HG02943 (cell line): ENCODE measurements at regions not wholly inside any gene's neighbourhood (a gene's known extent, or its start where the extent isn't known, plus 50 kb on each side); places are given as distances from the start of the nearest gene placed in this dataset.

Experiments
- ATAC-seq: cut with Tn5 transposase; IDR thresholded peaks from one replicate; pipeline ENCODE4 v1.9.1; 2021; ENCODE audit warnings: mild to moderate bottlenecking, low read depth, moderate library complexity; ENCODE audit not compliant: unreplicated experiment

DNA sequence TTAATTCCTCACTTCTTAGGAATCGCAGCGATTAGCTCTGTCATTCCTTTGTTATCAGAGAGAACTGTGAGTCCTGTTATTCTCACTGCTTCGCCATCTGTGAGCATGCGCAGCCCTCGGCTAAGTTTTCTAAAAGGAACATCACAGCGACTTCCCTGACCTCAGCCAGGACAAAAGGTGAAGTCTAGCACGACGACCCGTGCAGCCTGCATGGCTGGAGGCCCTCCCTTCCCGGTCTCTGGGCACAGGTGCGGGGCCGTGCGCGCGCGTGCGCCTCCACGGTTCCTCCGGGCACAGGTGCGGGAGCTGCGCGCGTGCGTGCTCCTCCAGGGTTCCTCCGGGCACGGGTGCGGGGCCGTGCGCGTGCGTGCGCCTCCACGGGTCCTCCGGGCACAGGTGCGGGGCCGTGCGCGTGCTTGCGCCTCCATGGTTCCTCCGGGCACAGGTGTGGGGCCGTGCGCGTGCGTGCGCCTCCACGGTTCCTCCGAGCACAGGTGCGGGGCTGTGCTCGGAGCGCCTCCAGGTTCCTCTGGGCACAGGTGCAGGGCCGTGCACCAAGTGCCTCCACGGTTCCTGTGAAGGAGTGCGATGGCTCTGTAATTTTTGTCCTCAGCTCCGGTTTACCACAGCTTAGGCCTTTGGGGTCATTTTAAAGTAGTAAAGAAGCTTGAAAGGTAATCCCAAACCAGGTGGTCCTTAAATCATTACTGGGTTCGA, 212.3 kb downstream of the ERMARD start:
- no peak for ATAC-seq

DNA sequence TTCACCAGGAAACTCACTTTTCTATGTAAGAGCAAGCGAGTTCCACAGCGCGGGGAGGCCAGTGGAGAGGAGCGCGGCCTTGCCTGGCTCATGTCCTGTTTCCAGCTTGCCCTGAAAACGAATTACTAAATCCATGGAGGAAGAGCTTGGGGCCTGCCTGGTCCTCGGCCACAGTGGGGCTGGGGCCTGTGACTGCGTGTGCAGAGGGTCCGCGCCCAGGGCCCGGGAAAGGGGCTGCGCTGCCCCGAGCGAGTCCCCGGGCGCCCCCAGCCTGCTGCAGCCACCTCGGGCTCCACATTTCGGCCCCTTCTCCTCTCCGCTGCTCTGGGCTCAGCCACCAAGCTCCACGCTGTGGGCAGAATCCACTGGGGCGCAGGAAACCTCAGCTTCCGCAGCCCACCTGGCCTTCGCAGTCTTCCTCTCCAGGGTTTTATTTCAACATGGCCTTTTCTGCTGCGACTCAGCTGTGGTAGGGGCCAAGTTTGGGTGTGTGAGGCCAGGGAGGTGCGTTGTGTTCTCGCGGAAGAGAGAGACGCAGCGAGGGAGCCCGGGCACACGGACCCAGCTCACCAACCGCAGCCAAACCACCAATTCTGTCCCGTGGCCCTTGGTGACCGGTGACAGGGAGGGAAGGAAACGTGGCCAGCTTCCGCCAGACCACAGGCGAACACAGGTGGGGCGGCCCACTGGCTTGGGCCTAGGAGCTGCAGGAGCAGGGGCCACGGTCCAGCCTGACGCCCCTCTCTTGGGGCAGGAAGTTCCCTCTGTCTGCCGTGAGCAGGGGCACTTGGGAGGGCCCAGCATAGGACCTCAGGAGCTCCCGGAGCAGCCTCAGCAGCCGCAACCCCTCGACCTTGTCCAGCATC, 211.4 kb downstream of the ERMARD start:
- no peak for ATAC-seq

DNA sequence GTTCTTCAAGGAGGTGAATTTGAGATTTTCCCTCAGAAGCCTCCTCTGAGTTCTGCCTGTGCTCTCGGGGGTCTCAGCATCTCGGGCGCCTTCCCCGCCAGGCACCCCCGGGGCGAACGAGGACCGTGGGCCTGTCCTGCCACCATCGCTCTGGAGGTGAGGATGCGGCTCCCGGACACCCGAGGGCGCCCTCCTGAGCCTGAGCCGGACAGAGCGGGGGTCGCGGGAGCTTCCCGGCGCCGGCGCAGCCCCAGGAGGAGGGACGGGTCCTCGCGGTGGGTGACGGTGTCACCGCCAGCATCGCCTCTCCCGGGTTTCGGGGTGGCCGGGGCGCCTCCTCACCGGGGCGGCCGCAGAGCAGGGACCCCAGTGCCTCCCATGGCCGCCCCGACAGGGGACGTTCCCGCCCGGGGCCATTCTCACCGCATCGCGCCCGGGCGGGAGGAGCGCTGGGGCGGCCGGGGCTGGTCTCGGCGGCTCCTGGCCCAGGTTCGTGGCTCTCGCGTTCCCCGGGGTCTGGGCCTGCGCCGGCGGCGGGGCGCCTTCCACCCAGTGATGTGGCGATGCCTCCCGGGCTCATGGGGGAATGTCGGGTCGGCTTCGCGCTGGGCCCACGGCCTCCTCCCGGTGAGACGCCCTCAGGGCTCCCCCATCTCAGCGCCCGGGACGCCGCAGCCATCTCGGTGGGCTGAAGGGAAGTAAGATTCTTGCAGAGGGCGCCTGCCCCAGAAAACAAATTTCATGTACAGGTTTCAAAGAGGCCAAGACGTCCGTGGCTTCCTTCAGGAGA, 210.5 kb downstream of the ERMARD start:
- no peak for ATAC-seq

DNA sequence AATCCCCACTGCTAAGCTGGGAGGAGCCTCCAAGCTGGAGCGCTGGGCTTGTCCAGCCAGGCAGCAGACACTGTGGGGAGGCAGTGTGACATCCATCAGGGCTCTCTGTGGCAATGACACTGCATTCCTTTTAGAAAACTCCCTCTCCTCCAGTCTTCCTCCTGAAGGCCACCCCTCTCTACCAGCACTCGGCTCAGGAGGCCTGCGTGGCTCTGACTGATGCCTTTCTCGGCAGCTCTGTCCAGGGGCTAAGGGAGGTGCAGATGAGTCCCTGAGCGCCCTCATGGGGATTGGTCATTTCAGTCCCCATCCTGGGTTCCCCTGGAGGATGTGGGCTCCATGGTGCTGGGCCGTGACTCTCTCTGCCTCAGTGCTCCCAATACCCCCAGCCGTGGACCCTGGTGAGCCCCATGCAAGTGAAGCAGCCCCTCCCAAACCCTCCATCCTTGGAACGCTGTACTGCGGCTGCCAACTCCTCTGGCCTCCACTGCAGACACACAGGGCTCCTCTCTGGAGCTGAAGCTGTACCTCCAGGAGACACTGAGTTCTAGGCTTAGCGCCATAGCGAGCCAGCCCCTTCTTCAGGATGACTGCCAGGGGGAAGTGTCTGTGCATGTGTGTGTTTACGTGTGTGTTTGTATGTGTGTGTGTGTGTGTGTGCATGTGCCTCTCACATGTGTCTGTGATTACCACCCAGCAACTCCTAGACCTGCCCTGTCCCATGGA, 209.6 kb downstream of the ERMARD start:
- ATAC-seq = no peak

DNA sequence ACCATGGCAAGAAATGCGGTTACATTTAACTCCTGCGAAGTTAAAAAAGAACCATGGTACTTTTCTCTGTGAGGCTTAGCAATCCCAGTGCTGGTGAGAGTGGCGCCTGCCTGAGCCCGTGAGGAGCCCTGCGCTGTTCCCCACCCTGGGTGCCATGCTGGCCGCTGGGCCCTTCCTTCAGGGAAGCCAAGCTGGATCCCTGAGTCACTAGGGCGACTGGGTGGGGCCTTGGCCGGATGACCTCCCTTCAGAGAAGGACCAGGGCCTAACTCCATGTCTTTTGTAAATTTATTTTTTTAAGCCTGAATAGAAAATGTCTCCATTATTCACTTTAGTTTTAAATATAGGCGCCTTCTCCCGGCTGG, 209.1 kb downstream of the ERMARD start:
- no peak for ATAC-seq

DNA sequence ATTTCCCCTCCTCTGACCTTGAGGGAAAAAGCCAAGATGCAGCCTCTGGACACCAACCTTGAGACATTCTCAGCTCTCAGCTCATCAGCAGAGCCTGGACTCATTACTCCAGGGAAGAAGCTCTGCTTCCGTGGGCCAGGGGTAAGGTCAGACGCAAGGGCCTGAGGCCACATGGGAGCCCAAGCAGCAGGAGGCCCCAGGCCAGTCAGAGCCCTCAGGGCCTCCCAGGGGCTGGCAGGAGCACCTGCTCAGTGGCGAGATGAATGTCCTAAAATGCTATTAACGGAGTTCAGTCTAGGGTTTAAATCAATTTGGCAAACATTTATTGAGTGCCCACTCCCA, 208.6 kb downstream of the ERMARD start:
- no peak for ATAC-seq

DNA sequence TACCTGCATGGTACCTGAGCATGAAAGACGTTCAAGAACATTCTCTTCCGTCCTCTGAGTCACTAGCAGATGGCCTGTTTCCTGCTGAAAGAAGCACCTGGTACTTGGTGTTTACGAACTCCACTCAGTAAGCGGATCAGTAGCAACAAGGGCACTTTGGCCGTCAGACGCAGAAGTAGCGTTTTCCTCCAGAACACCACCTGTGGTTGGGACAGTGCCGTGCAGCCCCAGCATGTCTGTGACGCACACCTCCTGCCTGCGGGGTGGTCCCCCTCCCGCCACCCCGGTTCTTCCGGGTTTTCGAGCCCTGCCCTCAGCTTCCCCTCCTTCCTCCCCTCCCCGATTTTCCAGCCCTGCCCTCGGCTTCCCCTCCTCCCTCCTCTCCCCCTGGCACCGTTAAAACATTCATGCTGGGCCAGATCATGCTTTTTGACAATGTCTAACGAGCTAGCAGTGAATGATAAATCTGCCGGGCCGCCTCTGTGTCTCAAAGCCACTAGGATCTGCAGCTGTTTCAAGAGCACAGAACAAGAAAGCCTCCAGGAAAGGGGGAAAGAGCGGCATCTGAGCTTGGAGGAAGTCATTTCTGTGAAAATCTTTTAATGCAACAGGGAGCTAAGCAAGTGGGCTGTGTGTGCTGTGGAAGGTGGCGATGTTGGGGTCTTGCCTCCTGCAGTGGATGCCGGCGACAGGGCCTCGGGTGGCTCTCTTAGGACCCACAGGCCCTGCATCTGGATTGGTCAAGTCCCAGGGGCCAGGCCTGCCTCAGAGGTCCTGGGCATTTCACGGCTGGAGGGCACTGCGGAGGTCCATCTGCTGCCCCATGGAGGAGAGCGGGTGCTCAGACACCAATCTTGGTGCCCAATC, 207.9 kb downstream of the ERMARD start:
- ATAC-seq = peak; percentile 93

DNA sequence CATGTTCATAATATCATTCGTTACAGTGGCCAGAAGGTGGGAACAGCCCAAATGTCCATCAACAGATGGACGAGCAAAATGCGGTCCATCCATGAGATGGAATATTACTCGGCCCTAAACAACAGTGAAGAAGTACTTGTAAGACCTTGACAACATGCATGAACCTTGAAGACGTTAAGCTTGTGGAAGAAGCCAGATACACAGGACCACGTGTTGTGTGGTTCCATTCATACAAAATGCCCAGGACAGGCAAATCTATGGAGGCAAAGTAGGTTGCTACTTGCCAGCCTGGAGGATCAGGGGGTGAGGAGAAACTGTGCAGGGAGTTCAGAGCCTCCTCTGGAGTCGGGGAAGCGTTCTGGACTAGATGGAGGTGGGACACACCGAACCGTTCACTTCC, 207.1 kb downstream of the ERMARD start:
- no peak for ATAC-seq

DNA sequence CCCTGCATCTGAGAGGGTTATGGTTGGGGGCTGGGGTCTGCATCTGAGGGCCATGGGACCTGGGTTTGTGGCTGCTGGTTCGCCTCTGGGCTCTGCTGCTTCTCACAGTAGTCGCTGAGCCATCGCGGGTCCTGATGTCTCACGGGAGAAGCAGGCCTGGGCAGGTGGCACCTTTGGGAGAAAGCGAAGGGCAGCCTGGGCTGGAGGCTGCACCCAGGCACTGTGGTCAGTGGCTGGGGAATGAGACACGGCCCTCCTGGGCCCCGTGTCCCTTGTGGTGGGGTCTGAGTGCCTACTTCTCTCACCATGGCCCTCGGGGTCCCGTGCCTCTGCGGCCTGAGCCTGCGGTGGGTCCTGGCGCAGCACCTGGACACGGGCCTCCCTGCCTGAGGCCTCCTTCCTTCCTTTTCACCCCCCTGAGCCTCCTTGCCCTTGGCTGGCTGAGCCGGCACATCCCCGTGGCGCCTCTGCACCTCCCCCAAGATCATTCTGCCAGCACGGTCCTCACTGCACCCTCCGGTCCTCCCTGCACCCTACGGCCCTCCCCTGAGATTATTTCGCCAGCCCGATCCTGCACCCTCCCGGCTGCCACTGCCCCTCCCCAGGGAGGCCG, 206.0 kb downstream of the ERMARD start:
- ATAC-seq = no peak

DNA sequence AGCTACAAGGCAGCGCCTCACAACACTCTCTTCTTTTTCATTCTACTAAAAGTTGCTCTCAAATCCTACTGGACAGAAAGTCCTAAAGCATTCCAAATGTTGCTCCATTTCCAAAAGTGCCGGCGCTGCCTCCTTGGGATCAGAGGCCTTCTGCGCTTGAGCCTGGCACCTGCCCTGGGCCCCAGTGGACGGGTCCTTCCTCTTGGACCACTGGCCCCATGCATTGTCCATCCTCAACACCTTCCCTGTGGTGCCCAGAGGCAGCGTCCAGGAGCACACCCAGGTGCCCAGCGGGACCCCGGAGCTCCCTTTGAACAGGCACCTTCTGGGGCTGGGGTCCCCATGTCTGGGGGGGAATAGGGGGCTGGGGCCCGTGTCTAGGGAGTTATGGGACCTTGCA, 205.2 kb downstream of the ERMARD start:
- no peak for ATAC-seq

DNA sequence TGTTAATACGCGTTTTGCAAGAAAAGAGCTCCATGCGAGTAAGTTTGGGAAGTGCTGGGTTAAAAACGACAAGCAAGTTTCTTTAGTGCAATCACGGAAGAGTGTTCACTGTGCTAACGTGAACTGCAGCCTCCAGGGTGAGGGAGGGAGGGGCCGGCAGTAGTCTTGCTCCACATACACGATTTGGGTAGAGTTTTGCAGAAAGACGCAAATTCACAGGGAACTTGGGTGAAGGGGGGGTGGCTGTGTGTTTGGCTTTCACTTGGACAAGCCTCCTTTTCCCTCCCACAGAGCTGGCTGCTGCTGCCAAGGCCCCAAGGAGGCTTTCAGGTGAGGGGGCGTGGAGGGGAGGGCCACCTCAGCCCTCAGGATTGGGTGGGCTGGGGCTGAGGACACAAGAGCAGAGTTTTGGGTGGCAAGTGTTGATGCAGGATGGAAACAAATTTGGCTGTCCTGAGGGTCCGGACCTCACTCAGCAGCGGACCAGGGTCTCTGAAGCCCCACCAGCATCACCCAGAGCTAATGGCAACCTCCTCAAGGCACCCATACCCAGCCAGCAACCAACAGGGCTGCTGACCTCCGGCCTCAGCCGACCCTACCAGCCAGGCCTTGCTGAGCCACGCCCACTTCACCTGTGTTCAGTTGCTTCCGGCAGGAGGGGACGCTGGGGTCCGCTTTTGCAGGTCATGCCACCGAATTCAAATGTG, 204.5 kb downstream of the ERMARD start:
- no peak for ATAC-seq

DNA sequence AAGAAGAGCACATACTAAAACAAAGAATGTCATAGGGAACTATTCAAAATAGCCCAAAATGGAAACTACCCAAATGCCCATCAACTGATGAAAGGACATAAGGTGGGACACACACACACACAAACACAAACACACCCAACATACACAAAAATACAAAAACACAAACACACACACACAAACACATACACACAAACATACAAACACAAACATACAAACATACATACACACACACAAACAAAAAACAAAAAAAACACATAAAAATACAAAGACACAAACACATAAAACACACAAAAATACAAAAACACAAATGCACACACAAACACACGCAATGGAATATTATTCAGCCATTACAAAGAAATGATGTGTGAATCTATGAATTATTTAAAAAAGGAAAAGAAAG, 203.6 kb downstream of the ERMARD start:
- no peak for ATAC-seq

DNA sequence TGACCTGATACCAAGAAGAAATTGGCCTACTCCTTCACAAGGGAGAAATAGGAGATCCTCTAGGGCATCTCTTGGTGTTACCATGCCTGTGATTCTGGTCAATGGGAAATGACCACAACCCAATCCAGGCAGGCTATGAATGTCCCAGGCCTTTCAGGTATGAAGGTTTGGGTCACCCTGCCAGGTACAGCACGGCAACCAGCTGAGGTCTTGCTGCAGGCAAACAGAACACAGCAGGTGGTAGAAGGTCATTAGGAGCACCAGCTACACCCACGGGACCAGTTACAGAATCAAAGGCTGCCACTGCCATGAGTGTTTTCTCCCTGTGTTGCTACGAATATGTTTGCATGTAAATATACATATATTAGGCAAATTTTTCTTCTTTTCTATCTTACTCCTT, 202.3 kb downstream of the ERMARD start:
- no peak for ATAC-seq

DNA sequence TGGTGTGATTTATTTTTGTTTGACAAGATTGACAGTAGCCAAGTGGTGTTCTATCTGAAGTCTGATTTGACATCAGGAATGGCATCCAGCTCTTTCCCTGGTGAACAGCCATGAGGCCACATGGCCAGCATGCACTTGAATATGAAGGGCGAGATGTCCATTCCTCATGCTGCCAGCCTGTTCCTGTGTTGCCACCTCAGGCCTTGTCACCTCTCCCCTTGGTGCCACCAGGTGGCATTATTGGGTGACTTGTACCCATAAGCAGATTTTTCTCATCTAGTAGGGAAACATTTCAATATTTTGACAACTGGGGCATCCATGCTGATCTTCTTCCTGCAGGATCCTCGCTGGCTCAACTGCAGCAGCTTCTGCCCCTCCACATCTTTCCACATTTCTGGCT, 199.1 kb downstream of the ERMARD start:
- no peak for ATAC-seq

DNA sequence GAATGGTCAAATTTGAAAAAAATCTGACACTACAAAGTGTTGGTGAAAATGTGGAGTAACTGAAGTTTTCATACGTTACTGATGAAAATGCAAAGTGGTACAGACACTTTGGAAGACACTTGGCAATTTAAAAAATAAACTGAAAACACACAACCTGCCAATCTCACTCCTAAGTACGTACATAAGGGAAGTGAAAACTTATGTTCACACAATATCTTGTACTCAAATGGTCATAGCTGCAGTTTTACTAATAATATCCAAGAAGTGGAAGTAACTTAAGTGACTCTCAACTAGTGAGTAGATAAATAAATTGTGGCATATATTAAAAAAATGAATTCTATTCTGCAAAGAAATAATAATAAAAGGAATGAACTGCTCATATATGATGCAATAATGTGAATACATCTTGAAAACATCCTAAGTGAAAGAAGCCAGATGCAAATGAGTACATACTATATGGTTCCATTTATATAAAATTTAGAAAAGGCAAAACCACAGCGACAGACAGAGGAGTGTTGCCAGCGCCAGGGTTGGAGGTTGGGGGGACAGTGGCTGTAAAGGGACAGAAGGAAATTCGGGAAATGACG, 198.2 kb downstream of the ERMARD start:
- ATAC-seq = no peak

DNA sequence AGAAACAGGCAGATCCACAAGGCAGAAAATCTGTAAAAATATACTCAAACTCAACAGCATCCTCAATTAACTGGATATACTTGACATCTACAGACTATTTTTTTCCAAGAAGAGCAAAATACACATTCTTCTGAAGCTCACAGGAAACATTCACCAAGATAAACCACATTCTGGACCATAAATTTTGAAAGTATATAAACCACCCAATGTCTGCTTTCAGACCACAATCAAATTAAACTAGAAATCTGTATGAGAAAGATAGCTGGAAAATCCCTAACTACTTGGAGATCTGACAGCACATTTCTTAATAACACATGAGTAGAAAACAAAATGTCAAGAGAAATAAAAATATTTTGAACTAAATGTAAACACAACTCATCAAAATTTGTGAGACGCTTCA, 195.5 kb downstream of the ERMARD start:
- no peak for ATAC-seq

DNA sequence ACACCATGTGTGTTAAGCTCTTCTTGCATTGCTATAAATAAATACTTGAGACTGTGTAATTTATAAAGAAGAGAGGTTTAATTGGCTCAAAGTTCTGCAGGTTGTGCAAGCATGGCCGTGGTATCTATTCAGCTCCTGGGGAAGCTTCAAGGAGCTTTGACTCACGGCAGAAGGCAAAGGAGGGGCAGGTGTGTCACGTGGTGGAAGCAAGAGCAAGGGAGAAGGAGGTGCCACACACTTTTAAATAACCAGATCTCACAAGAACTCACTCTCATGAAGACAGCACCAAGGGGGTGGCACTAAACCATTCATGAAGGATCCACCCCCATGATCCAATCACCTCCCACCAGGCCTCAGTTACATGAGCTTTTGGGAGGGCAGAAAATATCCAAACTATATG, 193.7 kb downstream of the ERMARD start:
- ATAC-seq = no peak

DNA sequence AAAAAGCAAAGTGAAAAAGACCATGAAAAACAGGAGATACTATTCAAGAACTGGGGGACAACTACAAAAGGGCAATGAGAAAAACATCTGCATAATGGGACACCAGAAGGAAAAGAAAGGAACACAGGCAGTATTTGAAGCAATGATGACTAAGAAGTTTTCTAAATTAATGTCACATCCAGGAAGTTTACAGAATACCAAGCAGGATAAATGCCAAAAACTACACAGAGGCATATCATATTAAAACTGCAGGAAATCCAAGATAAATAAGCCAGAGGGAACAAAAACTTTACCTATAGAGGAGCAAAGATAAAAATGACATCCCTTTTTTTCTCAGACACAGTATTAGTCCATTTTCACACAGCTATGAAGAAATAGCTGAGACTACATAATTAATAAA, 193.0 kb downstream of the ERMARD start:
- no peak for ATAC-seq

DNA sequence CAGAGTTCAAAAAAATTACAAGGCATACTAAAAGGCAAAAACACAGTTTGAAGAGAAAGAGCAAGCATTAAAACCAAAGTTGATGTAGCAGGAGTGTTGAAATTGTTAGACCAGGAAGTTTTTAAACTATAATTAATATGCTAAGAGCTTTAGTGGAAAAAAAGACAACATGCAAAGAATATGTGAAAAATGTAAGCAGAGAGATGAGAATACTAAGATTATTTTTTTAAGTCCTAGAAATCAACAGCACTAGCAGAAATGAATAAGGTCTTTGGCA, 192.6 kb downstream of the ERMARD start:
- no peak for ATAC-seq
